SK-N-SH (cell line): ENCODE measurements at regions not wholly inside any gene's neighbourhood (a gene's known extent, or its start where the extent isn't known, plus 50 kb on each side); places are given as distances from the start of the nearest gene placed in this dataset.

Source experiments
- CTCF ChIA-PET: fragments of 300-600, 350-600 bp; formaldehyde crosslinking; extraction: SDS; loops from one replicate; lab custom pipeline; 2021; lab: Yijun Ruan, JAX
- POLR2A ChIA-PET: fragments of 350-600 bp; sonication (Branson Sonifier 250); formaldehyde crosslinking; extraction: SDS; loops from one replicate; lab custom pipeline; 2020; ENCODE audit warnings: antibody characterized with exemption, inconsistent platforms; lab: Yijun Ruan, JAX
- DNase-seq: peaks from one replicate; pipeline ENCODE4 v3.0.0; 2012
- H2AFZ ChIP-seq: fragments of 200-600 bp; sonication (generic); 2 replicates; pipeline ENCODE4 v1.8.1; 2016; ENCODE audit warnings: antibody characterized with exemption, mild to moderate bottlenecking, low read depth
- H3F3A ChIP-seq: fragments of 200-600 bp; sonication (generic); replicated peaks from 2 replicates; pipeline ENCODE3; 2016; ENCODE audit warnings: antibody characterized with exemption, mild to moderate bottlenecking; ENCODE audit not compliant: insufficient read depth
- H3K27ac ChIP-seq, 2 experiments: fragments of 200-500 bp in 1 of 2; fragments of 200-600 bp in 1 of 2; sonication (Bioruptor generic) in 1 of 2; sonication (generic), shearing (Covaris generic) in 1 of 2; 2 replicates each; pipeline versions ENCODE4 v1.5.1 to v1.6.1; 2014 to 2016; ENCODE audit warnings: low read depth in 2 of 2, inconsistent platforms in 1 of 2, low read length in 1 of 2, mild to moderate bottlenecking in 1 of 2, mixed read lengths in 1 of 2
- H3K27me3 ChIP-seq: fragments of 200-600 bp; sonication (generic), shearing (Covaris generic); 2 replicates; pipeline ENCODE4 v1.6.1; 2016; ENCODE audit warnings: mixed run types; ENCODE audit not compliant: insufficient read depth
- H3K36me3 ChIP-seq, 2 experiments: fragments of 200-500 bp in 1 of 2; fragments of 200-600 bp in 1 of 2; sonication (Bioruptor generic) in 1 of 2; sonication (generic) in 1 of 2; replicated peaks in 1 of 2; 2 replicates each; pipeline versions ENCODE3 to v1.5.1; 2014 to 2016; ENCODE audit warnings: low read length in 1 of 2, mild to moderate bottlenecking in 1 of 2; ENCODE audit not compliant: insufficient read depth in 2 of 2, control insufficient read depth in 1 of 2
- H3K4me1 ChIP-seq, 2 experiments: fragments of 200-500 bp in 1 of 2; fragments of 200-600 bp in 1 of 2; sonication (Bioruptor generic) in 1 of 2; sonication (generic), shearing (Covaris generic) in 1 of 2; 2 replicates each; pipeline versions ENCODE4 v1.5.1 to v1.6.1; 2014 to 2016; ENCODE audit warnings: low read depth in 1 of 2, low read length in 1 of 2, mixed run types in 1 of 2; ENCODE audit not compliant: insufficient read depth in 2 of 2, control insufficient read depth in 1 of 2
- H3K4me2 ChIP-seq: fragments of 200-600 bp; sonication (generic), shearing (Covaris generic); 2 replicates; pipeline ENCODE4 v1.6.1; 2017; ENCODE audit warnings: mixed run types
- H3K4me3 ChIP-seq, 2 experiments: fragments of 200-500 bp in 1 of 2; fragments of 200-600 bp in 1 of 2; sonication (Bioruptor generic) in 1 of 2; sonication (generic), shearing (Covaris generic) in 1 of 2; 2 replicates each; pipeline versions ENCODE4 v1.5.1 to v1.8.1; 2014 to 2016; ENCODE audit warnings: low read depth in 2 of 2, inconsistent platforms in 1 of 2, low read length in 1 of 2, mild to moderate bottlenecking in 1 of 2, mixed read lengths in 1 of 2, moderate library complexity in 1 of 2
- H3K79me2 ChIP-seq: fragments of 200-600 bp; sonication (generic); 2 replicates; pipeline ENCODE4 v1.8.1; 2017; ENCODE audit warnings: mild to moderate bottlenecking; ENCODE audit not compliant: insufficient read depth
- H3K9ac ChIP-seq: fragments of 200-600 bp; sonication (generic); 2 replicates; pipeline ENCODE4 v1.6.1; 2017; ENCODE audit warnings: mixed run types
- H3K9me2 ChIP-seq: fragments of 200-600 bp; sonication (generic); 2 replicates; pipeline ENCODE4 v1.6.1; 2017; ENCODE audit warnings: mixed run types
- H3K9me3 ChIP-seq: fragments of 200-600 bp; sonication (generic); 2 replicates; pipeline ENCODE4 v1.6.1; 2017; ENCODE audit warnings: mixed run types, mild to moderate bottlenecking, moderate library complexity
- H4K20me1 ChIP-seq: fragments of 200-600 bp; sonication (generic); 2 replicates; pipeline ENCODE4 v1.6.1; 2017; ENCODE audit warnings: mild to moderate bottlenecking, mixed run types; ENCODE audit not compliant: insufficient read depth
- CHD2 ChIP-seq: fragments of 150-350 bp; IDR thresholded peaks from 2 replicates; pipeline ENCODE4 v1.6.1; 2018; ENCODE audit warnings: low read length; ENCODE audit not compliant: partially characterized antibody
- ELF1 ChIP-seq: IDR thresholded peaks from 2 replicates; pipeline ENCODE4 v1.4.0; 2012
- EP300 ChIP-seq, 2 experiments: IDR thresholded peaks; 2 replicates each; pipeline versions ENCODE4 v1.4.0 to v1.6.1; 2012; ENCODE audit warnings: borderline replicate concordance in 1 of 2, low read depth in 1 of 2, low read length in 1 of 2
- FOXJ3 ChIP-seq: sonication (generic); formaldehyde crosslinking; IDR thresholded peaks from 2 replicates; pipeline ENCODE4 v1.5.1; 2020; ENCODE audit warnings: mild to moderate bottlenecking, missing genetic modification reagents
- GATA2 ChIP-seq: sonication (generic); formaldehyde crosslinking; IDR thresholded peaks from 2 replicates; pipeline ENCODE4 v1.5.0; 2020; ENCODE audit warnings: mild to moderate bottlenecking, missing genetic modification reagents
- JUND ChIP-seq: IDR thresholded peaks from 2 replicates; pipeline ENCODE4 v1.4.0; 2012
- MEF2A ChIP-seq: IDR thresholded peaks from 2 replicates; pipeline ENCODE4 v1.4.0; 2012; ENCODE audit warnings: low read depth, borderline replicate concordance
- MXI1 ChIP-seq: IDR thresholded peaks from 2 replicates; pipeline ENCODE4 v1.6.1; 2012; ENCODE audit warnings: mild to moderate bottlenecking, low read depth, low read length, improper control_type of control experiment
- NFIC ChIP-seq: IDR thresholded peaks from 2 replicates; pipeline ENCODE4 v1.4.0; 2012; ENCODE audit warnings: borderline replicate concordance
- POLR2AphosphoS5 ChIP-seq: IDR thresholded peaks from 2 replicates; pipeline ENCODE4 v1.6.1; 2012; ENCODE audit warnings: low read depth, low read length
- RAD21 ChIP-seq: IDR thresholded peaks from 2 replicates; pipeline ENCODE4 v1.6.1; 2012; ENCODE audit warnings: mild to moderate bottlenecking, low read length
- RCOR1 ChIP-seq: fragments of 150-350 bp; IDR thresholded peaks from 2 replicates; pipeline ENCODE4 v1.6.1; 2017; ENCODE audit warnings: antibody characterized with exemption, low read length
- RFX5 ChIP-seq: IDR thresholded peaks from 2 replicates; pipeline ENCODE4 v1.6.1; 2012; ENCODE audit warnings: mild to moderate bottlenecking, improper control_type of control experiment, low read length
- RXRA ChIP-seq: IDR thresholded peaks from 2 replicates; pipeline ENCODE4 v1.4.0; 2012; ENCODE audit warnings: low read depth, mild to moderate bottlenecking, borderline replicate concordance
- TAF1 ChIP-seq: IDR thresholded peaks from 2 replicates; pipeline ENCODE4 v1.6.1; 2012; ENCODE audit warnings: low read depth, mild to moderate bottlenecking, low read length, moderate library complexity, borderline replicate concordance
- WGBS: methylation state at CpG from one replicate; pipeline ENCODE4 v1.1.6; 2017; ENCODE audit warnings: low lambda C conversion rate; 5-methylcytosine and 5-hydroxymethylcytosine counted together
- TF ChIP-seq, protein P1 (sequence below): fragments of 150-350 bp; IDR thresholded peaks from 2 replicates; pipeline ENCODE4 v1.6.1; 2016; ENCODE audit warnings: mild to moderate bottlenecking, low read depth, low read length
- TF ChIP-seq, protein P2 (sequence below): IDR thresholded peaks from 2 replicates; pipeline ENCODE4 v1.4.0; 2012; ENCODE audit warnings: low read depth, borderline replicate concordance
- TF ChIP-seq, protein P3 (sequence below): fragments of 200-600 bp; sonication (generic); IDR thresholded peaks from 2 replicates; pipeline ENCODE4 v1.6.1; 2017; ENCODE audit warnings: antibody characterized with exemption, mild to moderate bottlenecking, moderate library complexity
- TF ChIP-seq, protein P4 (sequence below): IDR thresholded peaks from 2 replicates; pipeline ENCODE4 v1.4.0; 2012; ENCODE audit warnings: low read depth, borderline replicate concordance

DNA sequence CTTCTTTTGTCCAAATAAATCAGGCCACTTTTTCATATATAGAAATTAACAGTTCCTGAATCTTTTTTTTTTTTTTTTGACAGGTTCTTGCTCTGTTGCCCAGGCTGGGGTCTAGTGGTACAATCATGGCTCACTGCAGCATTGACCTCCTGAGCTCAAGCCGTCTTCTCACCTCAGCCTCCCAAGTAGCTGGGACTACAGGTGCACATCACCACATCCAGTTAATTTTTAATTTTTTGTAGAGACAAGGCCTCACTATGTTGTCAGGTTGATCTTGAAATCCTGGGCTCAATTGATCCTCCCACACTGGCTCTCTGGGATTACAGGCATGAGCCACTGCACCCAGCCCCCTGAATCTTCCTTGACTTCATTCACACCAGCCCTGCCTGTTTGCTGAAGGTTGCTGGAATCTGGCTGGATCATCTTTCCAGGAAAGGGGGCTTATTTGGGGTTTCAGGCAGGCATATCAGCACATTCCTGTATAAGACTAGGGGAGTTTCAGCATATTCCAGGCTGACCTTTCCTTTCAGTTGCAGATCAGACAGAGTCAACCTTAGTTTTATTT, 78.2 kb upstream of the ARHGAP29 start:
- POLR2A ChIA-PET, result no interaction called here
- TF ChIP-seq NFIC, result no peak
- no peak for TF ChIP-seq MEF2A
- TF ChIP-seq RXRA, result no peak
- TF ChIP-seq, protein P1, sequence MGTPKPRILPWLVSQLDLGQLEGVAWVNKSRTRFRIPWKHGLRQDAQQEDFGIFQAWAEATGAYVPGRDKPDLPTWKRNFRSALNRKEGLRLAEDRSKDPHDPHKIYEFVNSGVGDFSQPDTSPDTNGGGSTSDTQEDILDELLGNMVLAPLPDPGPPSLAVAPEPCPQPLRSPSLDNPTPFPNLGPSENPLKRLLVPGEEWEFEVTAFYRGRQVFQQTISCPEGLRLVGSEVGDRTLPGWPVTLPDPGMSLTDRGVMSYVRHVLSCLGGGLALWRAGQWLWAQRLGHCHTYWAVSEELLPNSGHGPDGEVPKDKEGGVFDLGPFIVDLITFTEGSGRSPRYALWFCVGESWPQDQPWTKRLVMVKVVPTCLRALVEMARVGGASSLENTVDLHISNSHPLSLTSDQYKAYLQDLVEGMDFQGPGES, result no peak
- TF ChIP-seq, protein P2, sequence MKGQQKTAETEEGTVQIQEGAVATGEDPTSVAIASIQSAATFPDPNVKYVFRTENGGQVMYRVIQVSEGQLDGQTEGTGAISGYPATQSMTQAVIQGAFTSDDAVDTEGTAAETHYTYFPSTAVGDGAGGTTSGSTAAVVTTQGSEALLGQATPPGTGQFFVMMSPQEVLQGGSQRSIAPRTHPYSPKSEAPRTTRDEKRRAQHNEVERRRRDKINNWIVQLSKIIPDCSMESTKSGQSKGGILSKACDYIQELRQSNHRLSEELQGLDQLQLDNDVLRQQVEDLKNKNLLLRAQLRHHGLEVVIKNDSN, result no peak
- TF ChIP-seq JUND, result no peak
- no peak for TF ChIP-seq ELF1
- no peak for TF ChIP-seq MXI1
- TF ChIP-seq, protein P3, sequence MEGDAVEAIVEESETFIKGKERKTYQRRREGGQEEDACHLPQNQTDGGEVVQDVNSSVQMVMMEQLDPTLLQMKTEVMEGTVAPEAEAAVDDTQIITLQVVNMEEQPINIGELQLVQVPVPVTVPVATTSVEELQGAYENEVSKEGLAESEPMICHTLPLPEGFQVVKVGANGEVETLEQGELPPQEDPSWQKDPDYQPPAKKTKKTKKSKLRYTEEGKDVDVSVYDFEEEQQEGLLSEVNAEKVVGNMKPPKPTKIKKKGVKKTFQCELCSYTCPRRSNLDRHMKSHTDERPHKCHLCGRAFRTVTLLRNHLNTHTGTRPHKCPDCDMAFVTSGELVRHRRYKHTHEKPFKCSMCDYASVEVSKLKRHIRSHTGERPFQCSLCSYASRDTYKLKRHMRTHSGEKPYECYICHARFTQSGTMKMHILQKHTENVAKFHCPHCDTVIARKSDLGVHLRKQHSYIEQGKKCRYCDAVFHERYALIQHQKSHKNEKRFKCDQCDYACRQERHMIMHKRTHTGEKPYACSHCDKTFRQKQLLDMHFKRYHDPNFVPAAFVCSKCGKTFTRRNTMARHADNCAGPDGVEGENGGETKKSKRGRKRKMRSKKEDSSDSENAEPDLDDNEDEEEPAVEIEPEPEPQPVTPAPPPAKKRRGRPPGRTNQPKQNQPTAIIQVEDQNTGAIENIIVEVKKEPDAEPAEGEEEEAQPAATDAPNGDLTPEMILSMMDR, result no peak
- no peak for TF ChIP-seq TAF1
- no peak for TF ChIP-seq RFX5
- TF ChIP-seq GATA2 (CRISPR knock-in tag), result no peak
- no peak for TF ChIP-seq FOXJ3 (CRISPR knock-in tag)
- TF ChIP-seq CHD2, result no peak
- TF ChIP-seq POLR2AphosphoS5, result no peak
- TF ChIP-seq, protein P4, sequence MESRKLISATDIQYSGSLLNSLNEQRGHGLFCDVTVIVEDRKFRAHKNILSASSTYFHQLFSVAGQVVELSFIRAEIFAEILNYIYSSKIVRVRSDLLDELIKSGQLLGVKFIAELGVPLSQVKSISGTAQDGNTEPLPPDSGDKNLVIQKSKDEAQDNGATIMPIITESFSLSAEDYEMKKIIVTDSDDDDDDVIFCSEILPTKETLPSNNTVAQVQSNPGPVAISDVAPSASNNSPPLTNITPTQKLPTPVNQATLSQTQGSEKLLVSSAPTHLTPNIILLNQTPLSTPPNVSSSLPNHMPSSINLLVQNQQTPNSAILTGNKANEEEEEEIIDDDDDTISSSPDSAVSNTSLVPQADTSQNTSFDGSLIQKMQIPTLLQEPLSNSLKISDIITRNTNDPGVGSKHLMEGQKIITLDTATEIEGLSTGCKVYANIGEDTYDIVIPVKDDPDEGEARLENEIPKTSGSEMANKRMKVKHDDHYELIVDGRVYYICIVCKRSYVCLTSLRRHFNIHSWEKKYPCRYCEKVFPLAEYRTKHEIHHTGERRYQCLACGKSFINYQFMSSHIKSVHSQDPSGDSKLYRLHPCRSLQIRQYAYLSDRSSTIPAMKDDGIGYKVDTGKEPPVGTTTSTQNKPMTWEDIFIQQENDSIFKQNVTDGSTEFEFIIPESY, result no peak
- TF ChIP-seq EP300 (IDR thresholded peaks at IDR 0.05; ENCODE audit: borderline replicate concordance in 1 of 2, low read depth in 1 of 2, low read length in 1 of 2), result no peak
- no peak for TF ChIP-seq RCOR1
- no peak for TF ChIP-seq RAD21
- no peak overlapping the region for H3K4me2 ChIP-seq

More for the DNA sequence above, 78.2 kb upstream of the ARHGAP29 start:
- Histone ChIP-seq H3K9me2 (no peaks in the 10 kb centered on the region), H3K27me3 (no peaks in the 10 kb centered on the region), H3K4me3 (no peak overlapping the region), H3K4me1 (peaks cover 0 to under 1% of the 10 kb centered on the region in 2 experiments; a peak in 2 of 4 replicates), H2AFZ (no peak overlapping the region), H3K27ac (no peak overlapping the region), H3F3A (no peaks in the 10 kb centered on the region), H4K20me1 (no peaks in the 10 kb centered on the region), H3K79me2 (no peaks in the 10 kb centered on the region), H3K9me3 (no peaks in the 10 kb centered on the region), H3K9ac (no peak overlapping the region), H3K36me3 (no peaks in the 10 kb centered on the region)
- CTCF ChIA-PET, result interaction anchor here (0.5 to 4.0 kb wide), 2 partner anchors 20 to 813 kb away, joined by 3 to 27 read pairs; no protein-coding TSS in a partner anchor
- DNase-seq, result no peak
- WGBS, result 100% methylated on average over 1 of the region's 1 CpG
